HG02943 (cell line): ENCODE measurements at regions not wholly inside any gene's neighbourhood (a gene's known extent, or its start where the extent isn't known, plus 50 kb on each side); places are given as distances from the start of the nearest gene placed in this dataset.

Source experiments
- ATAC-seq: cut with Tn5 transposase; IDR thresholded peaks from one replicate; pipeline ENCODE4 v1.9.1; 2021; ENCODE audit warnings: mild to moderate bottlenecking, low read depth, moderate library complexity; ENCODE audit not compliant: unreplicated experiment

- ATAC-seq: no peak
Observed at GRCh38 chr12:25816637-25817036, 141.8 kb upstream of the RASSF8 start.

- ATAC-seq: no peak
Observed at GRCh38 chr12:25817166-25817565, 141.3 kb upstream of the RASSF8 start.

GRCh38 chr12:25818596-25819390 lies 139.7 kb upstream of the RASSF8 start:
- no peak for ATAC-seq

- ATAC-seq: no peak
Observed at GRCh38 chr12:25819691-25820090, 138.8 kb upstream of the RASSF8 start.

- no peak for ATAC-seq
Observed at GRCh38 chr12:25822281-25822680, 136.2 kb upstream of the RASSF8 start.

- no peak for ATAC-seq
Observed at GRCh38 chr12:25824734-25825133, 133.7 kb upstream of the RASSF8 start.

- no peak for ATAC-seq
Observed at GRCh38 chr12:25825446-25825845, 133.0 kb upstream of the RASSF8 start.

GRCh38 chr12:25827141-25827540 lies 131.3 kb upstream of the RASSF8 start:
- ATAC-seq: no peak

- ATAC-seq: no peak
Observed at GRCh38 chr12:25827747-25828146, 130.7 kb upstream of the RASSF8 start.

- no peak for ATAC-seq
Observed at GRCh38 chr12:25828188-25828587, 130.3 kb upstream of the RASSF8 start.

GRCh38 chr12:25829192-25829591 lies 129.3 kb upstream of the RASSF8 start:
- ATAC-seq: no peak

- no peak for ATAC-seq
Observed at GRCh38 chr12:25830456-25830855, 128.0 kb upstream of the RASSF8 start.

- ATAC-seq: no peak
Observed at GRCh38 chr12:25833657-25834056, 124.8 kb upstream of the RASSF8 start.

GRCh38 chr12:25835385-25835784 lies 123.1 kb upstream of the RASSF8 start:
- no peak for ATAC-seq

- ATAC-seq: no peak
Observed at GRCh38 chr12:25838007-25838406, 120.5 kb upstream of the RASSF8 start.

- no peak for ATAC-seq
Observed at GRCh38 chr12:25839470-25839869, 119.0 kb upstream of the RASSF8 start.

GRCh38 chr12:25840678-25841465 lies 117.6 kb upstream of the RASSF8 start:
- no peak for ATAC-seq

- ATAC-seq: no peak
Observed at GRCh38 chr12:25842254-25842653, 116.2 kb upstream of the RASSF8 start.

- ATAC-seq: no peak
Observed at GRCh38 chr12:25843976-25844375, 114.5 kb upstream of the RASSF8 start.

- no peak for ATAC-seq
Observed at GRCh38 chr12:25845415-25845814, 113.1 kb upstream of the RASSF8 start.

GRCh38 chr12:25852792-25853191 lies 105.7 kb upstream of the RASSF8 start:
- ATAC-seq: no peak
